HUDEP-2 (cell line): ENCODE measurements at regions not wholly inside any gene's neighbourhood (a gene's known extent, or its start where the extent isn't known, plus 50 kb on each side); places are given as distances from the start of the nearest gene placed in this dataset.

ENCODE experiments used
- DNase-seq, 76 experiments: peaks; one replicate each; lab custom pipeline; 2025; ENCODE audit not compliant: unreplicated experiment in 76 of 76; lab: John Stamatoyannopoulos, UW

DNA sequence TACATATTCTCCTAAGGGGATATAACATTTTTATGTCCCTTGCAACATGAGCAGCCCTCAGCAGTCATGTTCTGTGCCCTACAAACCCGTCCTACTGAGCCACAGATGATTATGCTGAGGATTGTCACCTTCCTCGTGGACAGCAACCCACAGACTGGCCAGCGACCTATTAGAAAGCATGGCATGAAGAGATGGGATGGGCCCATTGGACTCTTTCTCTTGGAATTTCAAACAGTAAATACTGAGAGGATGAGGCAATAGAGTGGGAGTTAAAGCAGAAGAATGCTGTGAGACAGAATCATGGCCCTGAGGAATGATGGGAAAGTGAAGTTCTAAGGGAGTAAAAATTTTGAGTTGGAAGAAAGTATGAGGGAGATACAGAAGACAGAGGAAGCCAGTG, 149.9 kb upstream of the BTG1 start:
- DNase-seq, result no peak

- DNase-seq, result no peak
Measured at GRCh38 chr12:92294676-92295440, 149.2 kb upstream of the BTG1 start.

DNA sequence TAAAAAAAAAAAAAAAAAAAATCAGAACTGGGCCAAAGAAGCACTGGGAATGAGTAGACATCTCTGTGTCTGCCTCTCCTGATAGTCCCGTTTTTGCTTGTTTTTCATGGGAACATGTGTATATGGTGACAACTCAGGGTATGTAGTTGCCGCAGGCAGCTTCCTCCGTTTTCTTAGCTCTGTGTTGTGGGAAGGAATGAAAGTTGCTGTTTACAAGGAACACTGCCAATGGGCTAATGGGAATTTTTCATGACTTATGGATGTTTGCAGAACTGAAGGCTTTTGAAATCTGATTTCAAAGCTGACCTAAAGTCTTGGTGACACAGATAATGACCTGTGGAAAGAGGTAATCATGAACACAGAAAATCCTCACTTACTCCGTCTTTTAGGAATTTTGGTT, 146.4 kb upstream of the BTG1 start:
- DNase-seq, result no peak

DNA sequence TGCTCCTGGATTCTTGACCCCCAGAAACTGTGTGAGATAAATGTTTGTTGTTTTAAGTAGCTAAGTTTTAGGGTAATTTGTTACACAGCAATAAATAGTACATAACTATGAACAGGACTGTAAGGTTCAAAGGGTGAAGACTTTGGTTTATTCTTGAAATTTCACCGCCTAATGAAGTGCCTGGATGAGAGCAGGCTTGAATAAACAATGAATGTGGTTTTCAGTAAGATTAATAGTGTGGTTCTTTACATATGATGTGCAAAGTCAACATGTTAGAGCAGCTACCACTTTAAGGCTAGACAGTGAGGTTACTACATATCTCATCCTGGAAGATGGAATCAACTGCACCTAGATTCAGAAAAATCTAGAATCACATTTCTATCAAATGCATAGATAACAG, 145.2 kb upstream of the BTG1 start:
- no peak for DNase-seq

DNA sequence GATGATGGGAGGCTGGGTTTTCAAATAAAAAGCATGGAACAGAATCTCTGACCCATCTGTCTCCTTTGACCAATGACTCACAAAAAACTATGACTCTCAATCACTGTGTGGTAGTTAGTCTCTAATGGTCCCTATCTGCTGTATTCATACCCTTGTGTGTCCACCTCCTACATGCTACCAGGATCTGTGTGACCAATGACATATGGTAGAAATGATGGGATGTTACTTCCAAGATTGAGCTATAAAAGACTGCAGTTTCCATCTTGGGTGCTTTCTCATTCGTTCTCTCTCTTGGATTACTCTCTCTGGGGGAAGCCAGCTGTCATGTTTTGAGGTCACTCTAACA, 144.7 kb upstream of the BTG1 start:
- no peak for DNase-seq

DNA sequence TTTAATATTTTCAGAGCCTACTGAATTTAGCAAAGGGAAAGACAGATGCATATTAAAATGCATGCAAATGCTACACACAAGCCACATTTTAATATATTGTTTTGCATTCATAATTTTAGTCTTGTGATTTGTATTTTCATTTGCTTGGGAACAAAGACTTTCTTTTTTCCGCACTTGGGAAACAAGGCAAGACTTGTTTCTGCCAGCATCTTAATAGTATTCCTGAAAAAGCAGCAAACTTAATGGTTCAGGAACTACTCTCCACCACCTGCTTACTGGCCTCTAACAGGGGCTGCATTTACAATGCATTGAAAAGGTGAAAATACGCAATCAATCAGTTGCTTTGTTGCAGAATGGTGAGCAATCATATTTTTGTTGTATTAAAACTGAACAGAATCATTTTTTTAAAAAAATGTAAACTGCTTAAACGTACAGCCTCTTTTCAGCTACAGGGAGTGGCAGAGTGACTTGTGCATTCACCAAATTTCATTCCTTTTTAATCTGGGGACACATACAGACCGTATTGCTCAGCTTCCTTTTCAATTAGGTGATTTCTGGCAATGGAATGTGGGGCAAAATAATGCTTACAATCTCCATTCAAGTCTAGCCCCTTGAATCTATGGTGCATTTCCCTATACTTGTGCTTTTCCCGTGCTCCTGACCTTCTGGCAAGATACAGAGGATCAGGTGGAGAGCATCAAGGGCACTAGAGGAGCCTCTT, 144.1 kb upstream of the BTG1 start:
- DNase-seq, result no peak

DNA sequence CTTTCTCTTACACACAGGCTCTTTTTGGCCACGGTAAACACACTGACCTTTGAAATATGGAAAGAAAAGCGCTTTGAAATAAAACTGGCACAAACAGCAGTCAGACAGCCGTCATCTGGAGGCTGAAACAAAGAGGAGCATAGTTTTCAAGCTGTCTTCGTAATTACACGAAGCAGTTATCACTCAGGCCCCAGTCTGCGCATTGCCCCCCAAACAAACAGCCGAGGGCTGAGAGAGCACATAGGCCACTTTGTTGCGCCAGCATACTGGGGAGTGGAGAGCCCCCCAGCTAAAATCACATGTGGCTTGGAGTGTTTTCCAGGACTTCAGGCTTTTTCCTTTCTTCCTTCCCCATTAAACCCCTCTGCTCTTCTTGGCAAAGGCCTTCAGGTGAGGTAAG, 142.9 kb upstream of the BTG1 start:
- no peak for DNase-seq

GRCh38 chr12:92278378-92278828, 132.8 kb upstream of the BTG1 start:
- no peak for DNase-seq

DNA sequence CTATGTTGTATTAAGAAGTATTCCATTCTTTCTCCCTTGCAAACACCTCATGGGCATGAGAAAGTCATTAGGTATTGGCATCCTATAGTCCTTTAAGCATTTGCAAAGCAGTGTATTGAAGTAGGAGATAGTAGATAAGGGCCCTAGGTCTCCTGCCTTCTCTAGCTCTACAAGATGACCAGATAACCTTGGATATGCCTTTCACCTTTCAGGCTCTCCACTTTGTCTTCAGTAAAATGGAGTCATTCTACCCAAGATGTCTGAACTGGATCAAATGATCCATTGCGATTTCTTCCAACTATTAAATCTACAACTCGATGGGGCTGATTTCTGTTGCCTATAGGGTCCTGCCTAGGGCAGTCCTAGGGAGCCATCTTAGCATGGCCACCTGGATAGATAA, 132.1 kb upstream of the BTG1 start:
- no peak for DNase-seq

DNA sequence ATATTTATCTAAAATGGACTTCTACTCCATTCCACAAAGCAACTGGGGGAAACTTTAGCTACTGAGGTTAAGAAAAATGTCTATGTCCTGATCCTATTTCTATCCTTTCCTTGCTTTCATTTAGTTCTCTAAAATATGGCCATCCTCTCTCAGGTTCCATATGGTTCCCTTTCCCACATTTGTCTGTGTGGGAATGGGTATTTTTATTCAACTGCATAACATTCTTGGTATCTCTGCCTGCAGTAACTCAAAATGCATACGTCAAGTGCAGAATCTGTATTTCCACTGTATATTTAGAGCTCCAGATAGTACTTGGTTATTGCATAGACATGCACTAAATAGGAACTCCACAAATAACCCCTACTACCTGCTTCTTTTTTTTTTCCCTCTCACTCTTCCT, 130.6 kb upstream of the BTG1 start:
- DNase-seq, result no peak

GRCh38 chr12:92275443-92276154, 130.0 kb upstream of the BTG1 start:
- no peak for DNase-seq

DNA sequence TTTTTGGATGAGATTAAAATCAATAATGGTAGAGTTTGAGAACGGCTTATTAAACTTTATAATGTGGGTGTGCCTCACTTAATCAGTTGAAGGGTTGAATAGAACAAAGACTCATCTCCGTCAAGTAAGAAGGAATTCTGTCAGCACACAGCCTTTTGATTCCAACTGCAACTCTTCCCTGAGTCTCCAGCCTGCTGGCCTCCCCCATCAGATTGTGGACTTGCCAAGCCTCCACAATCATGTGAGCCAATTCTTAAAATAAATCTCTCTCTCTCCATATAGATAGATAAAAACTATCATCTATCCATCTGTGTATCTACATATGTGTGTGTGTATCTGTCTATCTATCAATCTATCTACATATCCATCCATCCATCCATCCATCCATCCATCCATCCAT, 127.4 kb upstream of the BTG1 start:
- DNase-seq, result no peak

GRCh38 chr12:92272061-92272964, 126.7 kb upstream of the BTG1 start:
- DNase-seq, result no peak

- no peak for DNase-seq
Measured at GRCh38 chr12:92271341-92271740, 125.7 kb upstream of the BTG1 start.

DNA sequence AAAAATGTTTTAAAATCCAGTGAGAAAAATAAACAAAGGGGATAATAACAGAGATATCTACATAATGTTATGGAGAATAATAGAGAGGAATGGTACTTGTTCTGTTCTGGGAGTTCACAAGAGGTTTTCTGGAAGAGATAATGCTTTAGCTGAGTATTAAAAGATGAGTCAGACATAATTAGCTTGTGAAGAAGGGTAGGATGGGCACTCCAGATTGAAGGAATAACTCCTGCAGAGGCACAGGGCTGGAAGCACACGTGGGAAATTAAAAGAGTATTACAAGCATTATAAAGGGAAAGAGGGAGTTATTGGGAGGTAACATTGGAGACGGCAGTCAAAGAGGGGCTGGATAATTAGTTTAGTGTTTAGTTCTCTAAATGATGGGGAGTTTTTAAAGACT, 124.9 kb upstream of the BTG1 start:
- no peak for DNase-seq

DNA sequence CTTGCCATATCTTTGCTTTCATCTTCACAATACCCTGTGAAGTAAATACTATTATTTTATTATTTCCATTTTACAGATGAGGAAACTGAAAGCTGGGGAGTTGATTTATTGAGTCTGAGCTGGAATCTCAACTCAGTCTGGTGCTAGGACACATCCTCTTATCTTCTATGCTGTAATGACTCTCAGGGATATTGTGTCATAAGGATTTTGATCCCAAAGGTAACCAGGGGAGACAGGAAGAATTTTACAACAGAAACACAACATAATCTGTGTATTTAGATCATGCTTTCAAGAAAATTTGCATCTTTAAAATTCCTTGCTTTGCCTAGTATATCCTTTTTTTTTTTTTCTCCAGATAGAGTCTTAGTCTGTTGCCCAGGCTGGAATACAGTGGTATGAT, 123.3 kb upstream of the BTG1 start:
- DNase-seq, result no peak

GRCh38 chr12:92261692-92262091, 116.0 kb upstream of the BTG1 start:
- DNase-seq, result no peak

- no peak for DNase-seq
Measured at GRCh38 chr12:92261071-92261470, 115.4 kb upstream of the BTG1 start.

- DNase-seq, result no peak
Measured at GRCh38 chr12:92259696-92260251, 114.1 kb upstream of the BTG1 start.

DNA sequence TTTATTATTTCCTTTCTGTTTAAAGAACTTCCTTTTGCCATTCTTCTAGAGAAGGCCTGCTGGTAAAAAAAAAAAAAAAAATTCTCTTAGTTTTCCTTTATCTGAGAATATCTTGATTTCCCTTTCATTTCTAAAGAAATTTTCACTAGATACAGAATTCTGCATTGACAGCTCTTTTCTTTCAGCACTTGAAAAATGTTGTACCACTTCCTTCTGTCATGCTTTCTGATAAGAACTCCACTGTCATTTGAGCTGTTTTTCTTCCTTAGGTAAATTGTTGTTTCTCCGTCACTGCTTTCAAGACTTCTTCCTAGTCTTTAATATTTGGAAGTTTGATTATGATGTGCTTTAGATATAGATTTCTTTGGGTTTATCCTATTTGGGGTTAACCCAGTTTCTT, 113.6 kb upstream of the BTG1 start:
- no peak for DNase-seq

GRCh38 chr12:92257261-92257660, 111.6 kb upstream of the BTG1 start:
- DNase-seq, result no peak
